H9 (cell line): ENCODE measurements at regions not wholly inside any gene's neighbourhood (a gene's known extent, or its start where the extent isn't known, plus 50 kb on each side); places are given as distances from the start of the nearest gene placed in this dataset.

Experiments
- DNase-seq: peaks from one replicate; pipeline ENCODE4 v3.0.0-alpha.2; 2017
- H2AFZ ChIP-seq: one replicate; pipeline ENCODE4 v1.6.1; 2013; ENCODE audit warnings: mild to moderate bottlenecking, low read length, control low read depth, moderate library complexity
- H2AK5ac ChIP-seq: 2 replicates; pipeline ENCODE4 v1.6.1; 2013; ENCODE audit warnings: low read length, control low read depth, mixed read lengths; ENCODE audit not compliant: insufficient read length
- H2BK120ac ChIP-seq: one replicate; pipeline ENCODE4 v1.6.1; 2013; ENCODE audit warnings: low read depth, mild to moderate bottlenecking, low read length, control low read depth, inconsistent platforms; ENCODE audit not compliant: poor library complexity, severe bottlenecking
- H2BK12ac ChIP-seq: 2 replicates; pipeline ENCODE4 v1.6.1; 2013; ENCODE audit warnings: low read length, control low read depth, mixed read lengths, low read depth; ENCODE audit not compliant: insufficient read length
- H2BK15ac ChIP-seq: 2 replicates; pipeline ENCODE4 v1.6.1; 2013; ENCODE audit warnings: low read depth, low read length, control low read depth
- H2BK20ac ChIP-seq: one replicate; pipeline ENCODE4 v1.6.1; 2013; ENCODE audit warnings: low read depth, mild to moderate bottlenecking, low read length, control low read depth, inconsistent platforms; ENCODE audit not compliant: poor library complexity, severe bottlenecking
- H2BK5ac ChIP-seq: 2 replicates; pipeline ENCODE4 v1.6.1; 2013; ENCODE audit warnings: low read length, control low read depth, mixed read lengths; ENCODE audit not compliant: insufficient read length
- H3K14ac ChIP-seq: 2 replicates; pipeline ENCODE4 v1.6.1; 2013; ENCODE audit warnings: low read length, control low read depth; ENCODE audit not compliant: insufficient read depth
- H3K18ac ChIP-seq: 2 replicates; pipeline ENCODE4 v1.6.1; 2013; ENCODE audit warnings: low read depth, mild to moderate bottlenecking, mixed read lengths, low read length, control low read depth; ENCODE audit not compliant: insufficient read length
- H3K23ac ChIP-seq: 2 replicates; pipeline ENCODE4 v1.6.1; 2013; ENCODE audit warnings: low read length, control low read depth, mixed read lengths, low read depth; ENCODE audit not compliant: insufficient read length
- H3K23me2 ChIP-seq: 2 replicates; pipeline ENCODE4 v1.6.1; 2013; ENCODE audit warnings: low read depth, mild to moderate bottlenecking, mixed read lengths, low read length, control low read depth; ENCODE audit not compliant: insufficient read length, poor library complexity, severe bottlenecking
- H3K27ac ChIP-seq: 2 replicates; pipeline ENCODE4 v1.5.1; 2013; ENCODE audit warnings: low read length, control low read depth, mixed read lengths, low read depth; ENCODE audit not compliant: insufficient read length
- H3K27me3 ChIP-seq: 2 replicates; pipeline ENCODE4 v1.6.1; 2013; ENCODE audit warnings: low read length, control low read depth, inconsistent platforms; ENCODE audit not compliant: insufficient read depth
- H3K4ac ChIP-seq: 2 replicates; pipeline ENCODE4 v1.6.1; 2013; ENCODE audit warnings: low read depth, mild to moderate bottlenecking, control low read depth, inconsistent platforms, low read length, moderate library complexity
- H3K4me1 ChIP-seq: 2 replicates; pipeline ENCODE4 v1.6.1; 2013; ENCODE audit warnings: low read length, control low read depth, inconsistent platforms; ENCODE audit not compliant: insufficient read depth
- H3K4me2 ChIP-seq: 2 replicates; pipeline ENCODE4 v1.6.1; 2013; ENCODE audit warnings: low read length, control low read depth, mixed read lengths; ENCODE audit not compliant: insufficient read length, insufficient read depth
- H3K56ac ChIP-seq: 2 replicates; pipeline ENCODE4 v1.6.1; 2013; ENCODE audit warnings: low read depth, mild to moderate bottlenecking, mixed read lengths, low read length, control low read depth; ENCODE audit not compliant: insufficient read length
- H3K79me1 ChIP-seq: 2 replicates; pipeline ENCODE4 v1.6.1; 2013; ENCODE audit warnings: low read depth, mild to moderate bottlenecking, moderate library complexity, low read length, control low read depth, inconsistent platforms; ENCODE audit not compliant: insufficient read depth, poor library complexity, severe bottlenecking
- H3K79me2 ChIP-seq: 2 replicates; pipeline ENCODE4 v1.6.1; 2013; ENCODE audit warnings: low read length, control low read depth, inconsistent platforms; ENCODE audit not compliant: insufficient read depth
- H3K9ac ChIP-seq: 2 replicates; pipeline ENCODE4 v1.6.1; 2013; ENCODE audit warnings: low read length, control low read depth, mixed read lengths; ENCODE audit not compliant: insufficient read length; ENCODE audit errors: extremely low read depth
- H3K9me3 ChIP-seq: one replicate; pipeline ENCODE4 v1.6.1; 2013; ENCODE audit warnings: low read depth, low read length, inconsistent platforms; ENCODE audit not compliant: control insufficient read depth
- H3T11ph ChIP-seq: one replicate; pipeline ENCODE4 v1.6.1; 2013; ENCODE audit warnings: mild to moderate bottlenecking, low read length, control low read depth, inconsistent platforms
- H4K20me1 ChIP-seq: one replicate; pipeline ENCODE4 v1.6.1; 2013; ENCODE audit not compliant: control insufficient read depth, insufficient read length, insufficient read depth
- H4K5ac ChIP-seq: 2 replicates; pipeline ENCODE4 v1.6.1; 2013; ENCODE audit warnings: low read depth, mild to moderate bottlenecking, mixed read lengths, low read length, control low read depth; ENCODE audit not compliant: insufficient read length
- H4K8ac ChIP-seq: replicated peaks from 2 replicates; pipeline ENCODE4 v1.6.1; 2013; ENCODE audit warnings: low read length, control low read depth, mixed read lengths, low read depth; ENCODE audit not compliant: insufficient read length
- H4K91ac ChIP-seq: 2 replicates; pipeline ENCODE4 v1.6.1; 2013; ENCODE audit warnings: low read depth, mild to moderate bottlenecking, moderate library complexity, mixed read lengths, low read length, control low read depth; ENCODE audit not compliant: insufficient read length
- H3K27ac Mint-ChIP-seq, 3 experiments: 2 replicates in 2 of 3; 3 replicates in 1 of 3; pipeline ENCODE4 v1.8.0; 2020 to 2021; ENCODE audit warnings: mixed read lengths in 3 of 3, mild to moderate bottlenecking in 1 of 3, moderate library complexity in 1 of 3
- H3K27me3 Mint-ChIP-seq: 2 replicates; pipeline ENCODE4 v1.8.0; 2021; ENCODE audit warnings: low read depth, mild to moderate bottlenecking, moderate library complexity, mixed read lengths
- H3K36me3 Mint-ChIP-seq, 3 experiments: 2 replicates in 2 of 3; 3 replicates in 1 of 3; pipeline ENCODE4 v1.8.0; 2020 to 2021; ENCODE audit warnings: low read depth in 3 of 3, mixed read lengths in 3 of 3; ENCODE audit not compliant: insufficient read depth in 1 of 3
- H3K4me1 Mint-ChIP-seq, 2 experiments: 2 replicates each; pipeline ENCODE4 v1.8.0; 2020; ENCODE audit warnings: mixed read lengths in 2 of 2
- H3K4me3 Mint-ChIP-seq, 2 experiments: 2 replicates in 1 of 2; 3 replicates in 1 of 2; pipeline ENCODE4 v1.8.0; 2020 to 2021; ENCODE audit warnings: mild to moderate bottlenecking in 2 of 2, mixed read lengths in 2 of 2, moderate library complexity in 1 of 2
- H3K9me3 Mint-ChIP-seq, 2 experiments: 2 replicates in 1 of 2; 3 replicates in 1 of 2; pipeline ENCODE4 v1.8.0; 2020; ENCODE audit warnings: mild to moderate bottlenecking in 2 of 2, mixed read lengths in 2 of 2, moderate library complexity in 1 of 2
- CTCF ChIP-seq: fragments of 200-600 bp; sonication (generic); conservative IDR thresholded peaks from 3 replicates; pipeline ENCODE4 v1.8.0; 2021; ENCODE audit warnings: antibody characterized with exemption, mild to moderate bottlenecking
- WGBS: extraction: QIAGEN DNeasy Blood & Tissue Kit; methylation state at CpG from one replicate; pipeline ENCODE4 v1.1.7; 2013; ENCODE audit warnings: missing lambda C conversion rate, low lambda C conversion rate, mixed read lengths; ENCODE audit not compliant: insufficient read length; ENCODE audit errors: extremely low coverage; 5-methylcytosine and 5-hydroxymethylcytosine counted together

GRCh38 chr12:89038831-89039512 is 313.3 kb downstream of the DUSP6 start:
- Mint-ChIP-seq H3K4me3 (no peak overlapping the region), H3K4me1 (peaks cover 4 to 6% of the 10 kb centered on the region in 2 experiments), H3K36me3 (no peaks in the 10 kb centered on the region), H3K27me3 (peaks cover 2% of the 10 kb centered on the region; the same call in 1 of the 2 replicates), H3K27ac (no peak overlapping the region), H3K9me3 (no peaks in the 10 kb centered on the region)
- Histone ChIP-seq H3K23ac (no peak overlapping the region), H3K4me1 (no peaks in the 10 kb centered on the region), H3K4me2 (no peak overlapping the region), H4K8ac (no peak overlapping the region), H4K91ac (no peak overlapping the region), H3K9ac (no peak overlapping the region), H2AFZ (no peak overlapping the region), H3K18ac (no peak overlapping the region), H4K5ac (no peak overlapping the region), H3K56ac (no peak overlapping the region), H3K4ac (no peak overlapping the region), H2BK15ac (no peak overlapping the region), H3K14ac (no peak overlapping the region), H3K27ac (no peak overlapping the region), H3K27me3 (no peaks in the 10 kb centered on the region), H2BK120ac (no peak overlapping the region), H2BK12ac (no peak overlapping the region), H2AK5ac (no peak overlapping the region), H3T11ph (no peak overlapping the region), H2BK20ac (no peak overlapping the region), H3K9me3 (no peaks in the 10 kb centered on the region), H4K20me1 (no peaks in the 10 kb centered on the region), H3K23me2 (no peaks in the 10 kb centered on the region), H3K79me2 (no peaks in the 10 kb centered on the region), H2BK5ac (no peak overlapping the region), H3K79me1 (no peaks in the 10 kb centered on the region)
- no peak for DNase-seq
- no peak for TF ChIP-seq CTCF
- WGBS = no CpG with 5 or more reads among the region's 4 CpGs
